ENCODE measurements at regions not wholly inside any gene's neighbourhood (a gene's known extent, or its start where the extent isn't known, plus 50 kb on each side); places are given as distances from the start of the nearest gene placed in this dataset.

DNA sequence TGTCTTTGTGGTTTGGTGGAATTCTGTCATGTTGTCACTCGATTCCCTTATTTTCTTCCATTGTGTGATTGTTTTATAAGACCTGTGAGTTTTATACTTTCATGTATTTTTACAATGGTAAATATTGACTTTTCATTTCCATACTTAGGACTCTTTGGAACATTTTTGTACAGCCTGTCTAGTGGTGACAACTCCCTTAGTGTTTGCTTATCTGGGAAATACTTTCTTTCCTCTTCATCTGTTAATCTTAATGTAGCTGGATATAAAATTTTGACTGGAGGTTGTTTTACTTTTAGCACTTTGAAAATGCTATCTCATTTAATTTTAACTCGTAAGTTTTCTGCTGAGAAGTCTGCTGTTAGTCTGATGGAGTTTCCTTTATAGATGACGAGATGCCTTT is 310.5 kb downstream of the NUF2 start:
- TF ChIP-seq, protein P1, sequence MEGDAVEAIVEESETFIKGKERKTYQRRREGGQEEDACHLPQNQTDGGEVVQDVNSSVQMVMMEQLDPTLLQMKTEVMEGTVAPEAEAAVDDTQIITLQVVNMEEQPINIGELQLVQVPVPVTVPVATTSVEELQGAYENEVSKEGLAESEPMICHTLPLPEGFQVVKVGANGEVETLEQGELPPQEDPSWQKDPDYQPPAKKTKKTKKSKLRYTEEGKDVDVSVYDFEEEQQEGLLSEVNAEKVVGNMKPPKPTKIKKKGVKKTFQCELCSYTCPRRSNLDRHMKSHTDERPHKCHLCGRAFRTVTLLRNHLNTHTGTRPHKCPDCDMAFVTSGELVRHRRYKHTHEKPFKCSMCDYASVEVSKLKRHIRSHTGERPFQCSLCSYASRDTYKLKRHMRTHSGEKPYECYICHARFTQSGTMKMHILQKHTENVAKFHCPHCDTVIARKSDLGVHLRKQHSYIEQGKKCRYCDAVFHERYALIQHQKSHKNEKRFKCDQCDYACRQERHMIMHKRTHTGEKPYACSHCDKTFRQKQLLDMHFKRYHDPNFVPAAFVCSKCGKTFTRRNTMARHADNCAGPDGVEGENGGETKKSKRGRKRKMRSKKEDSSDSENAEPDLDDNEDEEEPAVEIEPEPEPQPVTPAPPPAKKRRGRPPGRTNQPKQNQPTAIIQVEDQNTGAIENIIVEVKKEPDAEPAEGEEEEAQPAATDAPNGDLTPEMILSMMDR (IDR thresholded peaks at IDR 0.05) = no peak
- no peak for TF ChIP-seq ZFX (IDR thresholded peaks at IDR 0.05; ENCODE audit: borderline replicate concordance)

All from 22Rv1 (cell line).